GM23248 (cell line): ENCODE measurements at regions not wholly inside any gene's neighbourhood (a gene's known extent, or its start where the extent isn't known, plus 50 kb on each side); places are given as distances from the start of the nearest gene placed in this dataset.

Experiments
- EZH2 ChIP-seq: fragments of 200-600 bp; sonication (generic); IDR thresholded peaks from 2 replicates; pipeline ENCODE4 v1.6.1; 2018; ENCODE audit warnings: antibody characterized with exemption, mild to moderate bottlenecking; ENCODE audit not compliant: insufficient read depth, poor library complexity, severe bottlenecking
- EZH2phosphoT487 ChIP-seq: fragments of 200-600 bp; sonication (generic); IDR thresholded peaks from 2 replicates; pipeline ENCODE4 v1.6.1; 2018; ENCODE audit warnings: antibody characterized with exemption, moderate library complexity, mild to moderate bottlenecking, low read depth; ENCODE audit not compliant: insufficient read depth

DNA sequence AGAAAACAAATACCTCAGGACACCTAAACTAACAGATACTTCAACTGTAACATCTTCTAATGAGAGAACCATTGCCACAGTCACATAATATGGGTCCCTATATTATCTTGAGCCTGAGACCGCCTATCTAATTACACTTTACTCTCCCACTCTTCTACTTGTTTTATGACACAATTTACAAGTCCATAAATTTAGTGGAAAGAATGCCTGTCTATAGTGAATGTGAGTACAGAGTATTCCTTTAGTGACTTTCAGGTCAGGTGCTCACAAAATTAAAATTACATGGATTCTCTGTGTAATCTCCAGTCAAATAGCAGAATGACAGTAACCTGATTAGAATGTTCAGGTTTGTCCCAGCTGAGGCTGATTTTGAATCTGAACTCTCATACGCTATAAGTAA lies 624.1 kb downstream of the PKHD1 start:
- TF ChIP-seq EZH2 (no peak), EZH2phosphoT487 (no peak)
